A549 (cell line): ENCODE measurements at regions not wholly inside any gene's neighbourhood (a gene's known extent, or its start where the extent isn't known, plus 50 kb on each side); places are given as distances from the start of the nearest gene placed in this dataset.
A peak's percentile ranks its signal among the peaks of the same experiment; 100 is the strongest.

ENCODE experiments used
- ATAC-seq, 2 experiments: fragments of 200-7000 bp in 1 of 2; fragments of >200 bp in 1 of 2; cut with Nextera tagmentation in 1 of 2; cut with Tn5 transposase in 1 of 2; 3 replicates each; pipeline versions ENCODE4 v1.8.0 to v1.9.1; 2018 to 2020; ENCODE audit warnings: mild to moderate bottlenecking in 1 of 2, moderate library complexity in 1 of 2
- CTCF ChIA-PET: fragments of 300-600 bp; sonication (Branson Sonifier 250); formaldehyde crosslinking; extraction: SDS; loops from one replicate; lab custom pipeline; 2021; ENCODE audit warnings: antibody characterized with exemption, inconsistent platforms; lab: Yijun Ruan, JAX
- POLR2A ChIA-PET: fragments of 350-600 bp; formaldehyde crosslinking; extraction: SDS; loops from one replicate; lab custom pipeline; 2021; ENCODE audit warnings: antibody characterized with exemption, inconsistent platforms; lab: Yijun Ruan, JAX
- DNase-seq, 2 experiments: peaks; one replicate each; pipeline versions ENCODE4 v3.0.0 to v3.0.0-alpha.2; 2011 to 2016; ENCODE audit warnings: low read depth in 1 of 2, low spot score in 1 of 2
- FAIRE-seq: peaks from 2 replicates; lab custom pipeline; 2011; peaks lifted over from hg19 to GRCh38; lab: Jason Lieb, UNC
- H3K27ac ChIP-seq, 2 experiments: fragments of >200 bp; sonication (Bioruptor Twin); formaldehyde crosslinking; 3 replicates each; pipeline ENCODE4 v1.5.1; 2016 to 2017
- H3K4me1 ChIP-seq: fragments of >200 bp; sonication (Bioruptor Twin); formaldehyde crosslinking; 3 replicates; pipeline ENCODE4 v1.6.1; 2016
- H3K4me2 ChIP-seq: fragments of >200 bp; sonication (Bioruptor Twin); formaldehyde crosslinking; 3 replicates; pipeline ENCODE4 v1.6.1; 2016
- H3K4me3 ChIP-seq: fragments of >200 bp; sonication (Bioruptor Twin); formaldehyde crosslinking; 3 replicates; pipeline ENCODE4 v1.5.1; 2016
- H3K9me3 ChIP-seq: fragments of >200 bp; sonication (Bioruptor Twin); formaldehyde crosslinking; 3 replicates; pipeline ENCODE4 v1.6.1; 2016
- BHLHE40 ChIP-seq: IDR thresholded peaks from 2 replicates; pipeline ENCODE4 v1.6.1; 2012; ENCODE audit warnings: low read depth, low read length, inconsistent platforms
- CBX2 ChIP-seq: fragments of 200-600 bp; sonication (generic); IDR thresholded peaks from 2 replicates; pipeline ENCODE4 v1.6.1; 2016; ENCODE audit warnings: low read depth, mild to moderate bottlenecking, borderline replicate concordance
- CEBPB ChIP-seq, 2 experiments: fragments of >200 bp in 1 of 2; sonication (Bioruptor Twin) in 1 of 2; formaldehyde crosslinking in 1 of 2; IDR thresholded peaks; 2 replicates each; pipeline ENCODE4 v1.6.1; 2012 to 2016
- CHD2 ChIP-seq: fragments of 150-350 bp; IDR thresholded peaks from 2 replicates; pipeline ENCODE4 v1.6.1; 2014; ENCODE audit warnings: low read length; ENCODE audit not compliant: partially characterized antibody
- CHD4 ChIP-seq: fragments of 200-600 bp; sonication (generic); IDR thresholded peaks from 2 replicates; pipeline ENCODE4 v1.6.1; 2016; ENCODE audit warnings: antibody characterized with exemption, mild to moderate bottlenecking, borderline replicate concordance
- CTCF ChIP-seq: fragments of >200 bp; sonication (Bioruptor Twin); formaldehyde crosslinking; IDR thresholded peaks from 3 replicates; pipeline ENCODE4 v1.5.1; 2016
- EHF ChIP-seq: fragments of 250-450 bp; sonication (Bioruptor Pico); IDR thresholded peaks from 2 replicates; pipeline ENCODE4 v1.5.0; 2020; ENCODE audit warnings: mild to moderate bottlenecking
- ESRRA ChIP-seq: fragments of 150-350 bp; IDR thresholded peaks from 2 replicates; pipeline ENCODE4 v1.6.1; 2014; ENCODE audit warnings: mild to moderate bottlenecking, low read length, borderline replicate concordance
- FOSL2 ChIP-seq, 2 experiments: fragments of 450-650 bp in 1 of 2; fragments of >200 bp in 1 of 2; sonication (Bioruptor Twin) in 1 of 2; formaldehyde crosslinking; IDR thresholded peaks; 2 replicates each; pipeline versions ENCODE4 v1.5.0 to v1.6.1; 2016 to 2020; ENCODE audit warnings: mild to moderate bottlenecking in 1 of 2, moderate library complexity in 1 of 2
- HDAC2 ChIP-seq: fragments of 200-600 bp; sonication (generic); IDR thresholded peaks from 2 replicates; pipeline ENCODE4 v1.6.1; 2016
- HES2 ChIP-seq: fragments of >200 bp; sonication (Bioruptor Twin); formaldehyde crosslinking; IDR thresholded peaks from 2 replicates; pipeline ENCODE4 v1.6.1; 2016
- HOXA7 ChIP-seq: fragments of 250-450 bp; sonication (Bioruptor Pico); IDR thresholded peaks from 2 replicates; pipeline ENCODE4 v1.5.0; 2020; ENCODE audit warnings: mild to moderate bottlenecking, moderate library complexity
- MAX ChIP-seq: IDR thresholded peaks from 2 replicates; pipeline ENCODE4 v1.6.1; 2012
- MAZ ChIP-seq: fragments of 150-350 bp; IDR thresholded peaks from 2 replicates; pipeline ENCODE4 v1.6.1; 2014; ENCODE audit warnings: antibody characterized with exemption, low read depth, low read length, borderline replicate concordance
- MYC ChIP-seq: IDR thresholded peaks from 2 replicates; pipeline ENCODE4 v1.6.1; 2012; ENCODE audit warnings: mild to moderate bottlenecking, inconsistent platforms, low read length, improper control_type of control experiment, borderline replicate concordance
- NFE2L2 ChIP-seq: fragments of 150-350 bp; conservative IDR thresholded peaks from 2 replicates; pipeline ENCODE4 v1.6.1; 2014; ENCODE audit warnings: low read length
- NPAS2 ChIP-seq: fragments of 250-450 bp; sonication (Bioruptor Pico); IDR thresholded peaks from 2 replicates; pipeline ENCODE4 v1.8.0; 2022; ENCODE audit warnings: mild to moderate bottlenecking, moderate library complexity, borderline replicate concordance
- NR3C1 ChIP-seq: fragments of >200 bp; sonication (Bioruptor Twin); formaldehyde crosslinking; IDR thresholded peaks from 3 replicates; pipeline ENCODE4 v1.6.1; 2017
- PHF8 ChIP-seq: fragments of 200-600 bp; sonication (generic); IDR thresholded peaks from 2 replicates; pipeline ENCODE4 v1.6.1; 2016; ENCODE audit warnings: low read depth, mild to moderate bottlenecking, antibody characterized with exemption, moderate library complexity, borderline replicate concordance
- POLR2A ChIP-seq: IDR thresholded peaks from 2 replicates; pipeline ENCODE4 v1.6.1; 2012; ENCODE audit warnings: mild to moderate bottlenecking, low read length
- RAD21 ChIP-seq, 2 experiments: fragments of >200 bp in 1 of 2; sonication (Bioruptor Twin) in 1 of 2; formaldehyde crosslinking in 1 of 2; IDR thresholded peaks in 1 of 2; conservative IDR thresholded peaks in 1 of 2; 2 replicates in 1 of 2; 3 replicates in 1 of 2; pipeline ENCODE4 v1.6.1; 2012 to 2018; ENCODE audit warnings: inconsistent platforms in 1 of 2
- RARB ChIP-seq: fragments of 250-450 bp; sonication (Bioruptor Pico); IDR thresholded peaks from 2 replicates; pipeline ENCODE4 v1.8.0; 2021; ENCODE audit warnings: mild to moderate bottlenecking, moderate library complexity
- RCOR1 ChIP-seq: fragments of 150-350 bp; IDR thresholded peaks from 2 replicates; pipeline ENCODE4 v1.6.1; 2014; ENCODE audit warnings: antibody characterized with exemption, low read length, low read depth
- REST ChIP-seq: fragments of 200-600 bp; sonication (generic); IDR thresholded peaks from 2 replicates; pipeline ENCODE4 v1.6.1; 2016; ENCODE audit warnings: antibody characterized with exemption, mild to moderate bottlenecking, moderate library complexity
- RNF2 ChIP-seq: fragments of 200-600 bp; sonication (generic); IDR thresholded peaks from 2 replicates; pipeline ENCODE4 v1.6.1; 2016; ENCODE audit warnings: low read depth, mild to moderate bottlenecking, antibody characterized with exemption, moderate library complexity, borderline replicate concordance
- SREBF2 ChIP-seq: fragments of 450-650 bp; IDR thresholded peaks from 2 replicates; pipeline ENCODE4 v1.6.1; 2014; ENCODE audit warnings: mild to moderate bottlenecking, moderate library complexity
- TFCP2L1 ChIP-seq: fragments of 250-450 bp; sonication (Bioruptor Pico); IDR thresholded peaks from 2 replicates; pipeline ENCODE4 v1.5.0; 2021; ENCODE audit warnings: mild to moderate bottlenecking
- TP53 ChIP-seq: fragments of 250-450 bp; sonication (Bioruptor Pico); IDR thresholded peaks from 2 replicates; pipeline ENCODE4 v1.5.0; 2021; ENCODE audit warnings: mild to moderate bottlenecking, moderate library complexity
- ZFP36 ChIP-seq: fragments of 450-650 bp; IDR thresholded peaks from 2 replicates; pipeline ENCODE4 v1.6.1; 2014; ENCODE audit warnings: borderline replicate concordance; ENCODE audit not compliant: partially characterized antibody
- ZNF302 ChIP-seq: fragments of 250-450 bp; sonication (Bioruptor Pico); IDR thresholded peaks from 2 replicates; pipeline ENCODE4 v1.9.0; 2021; ENCODE audit warnings: inconsistent platforms, mild to moderate bottlenecking, moderate library complexity
- WGBS: methylation state at CpG from one replicate; pipeline ENCODE4 v1.1.6; 2017; ENCODE audit errors: missing lambda C conversion rate; 5-methylcytosine and 5-hydroxymethylcytosine counted together
- TF ChIP-seq, protein P1 (sequence below): IDR thresholded peaks from 2 replicates; pipeline ENCODE4 v1.6.1; 2012; ENCODE audit warnings: low read depth, borderline replicate concordance
- TF ChIP-seq, protein P2 (sequence below): fragments of 450-650 bp; IDR thresholded peaks from 2 replicates; pipeline ENCODE4 v1.6.1; 2014; ENCODE audit warnings: antibody characterized with exemption
- TF ChIP-seq, protein P3 (sequence below): fragments of 250-450 bp; sonication (Bioruptor Pico); IDR thresholded peaks from 2 replicates; pipeline ENCODE4 v1.5.0; 2021; ENCODE audit warnings: mild to moderate bottlenecking, moderate library complexity, borderline replicate concordance

GRCh38 chr1:203926025-203926540 is 64.7 kb downstream of the SNRPE start:
- ChIA-PET POLR2A (no interaction called here), CTCF (interaction anchor here (0.6 to 5.6 kb wide), 5 partner anchors 28 to 203 kb away, joined by 3 to 24 read pairs (median 3); no protein-coding TSS in a partner anchor)
- ATAC-seq = peak; percentile 72 to 88
- Histone ChIP-seq H3K9me3 (no peaks in the 10 kb centered on the region), H3K4me2 (peak overlapping the region; percentile 36), H3K4me3 (no peak overlapping the region), H3K4me1 (peaks cover 12% of the 10 kb centered on the region; the same call in 2 of the 3 replicates), H3K27ac (peak overlapping the region; percentile 44 to 75; a peak in 5 of 6 replicates)
- peak in 1 of 2 experiments; percentile 27 for DNase-seq
- no peak for FAIRE-seq
- 34% methylated on average over 6 of the region's 6 CpGs for WGBS
- TF ChIP-seq RNF2 = no peak
- TF ChIP-seq, protein P1, sequence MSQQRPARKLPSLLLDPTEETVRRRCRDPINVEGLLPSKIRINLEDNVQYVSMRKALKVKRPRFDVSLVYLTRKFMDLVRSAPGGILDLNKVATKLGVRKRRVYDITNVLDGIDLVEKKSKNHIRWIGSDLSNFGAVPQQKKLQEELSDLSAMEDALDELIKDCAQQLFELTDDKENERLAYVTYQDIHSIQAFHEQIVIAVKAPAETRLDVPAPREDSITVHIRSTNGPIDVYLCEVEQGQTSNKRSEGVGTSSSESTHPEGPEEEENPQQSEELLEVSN = no peak
- no peak for TF ChIP-seq CTCF
- no peak for TF ChIP-seq TFCP2L1 (CRISPR knock-in tag)
- no peak for TF ChIP-seq SREBF2
- TF ChIP-seq TP53 (CRISPR knock-in tag) = no peak
- no peak for TF ChIP-seq NPAS2 (CRISPR knock-in tag)
- no peak for TF ChIP-seq HOXA7 (CRISPR knock-in tag)
- peak; percentile 76 to 78 for TF ChIP-seq CEBPB (IDR thresholded peaks at IDR 0.05)
- TF ChIP-seq REST = no peak
- no peak for TF ChIP-seq RCOR1
- no peak for TF ChIP-seq EHF
- TF ChIP-seq RAD21 (conservative IDR thresholded peaks at IDR 0.05 in 1 of 2, IDR thresholded peaks at IDR 0.05 in 1 of 2) = no peak
- no peak for TF ChIP-seq MYC
- TF ChIP-seq FOSL2 (IDR thresholded peaks at IDR 0.05) = peak; percentile 61
- peak; percentile 62 for TF ChIP-seq FOSL2 (CRISPR knock-in tag; IDR thresholded peaks at IDR 0.05)
- TF ChIP-seq, protein P2, sequence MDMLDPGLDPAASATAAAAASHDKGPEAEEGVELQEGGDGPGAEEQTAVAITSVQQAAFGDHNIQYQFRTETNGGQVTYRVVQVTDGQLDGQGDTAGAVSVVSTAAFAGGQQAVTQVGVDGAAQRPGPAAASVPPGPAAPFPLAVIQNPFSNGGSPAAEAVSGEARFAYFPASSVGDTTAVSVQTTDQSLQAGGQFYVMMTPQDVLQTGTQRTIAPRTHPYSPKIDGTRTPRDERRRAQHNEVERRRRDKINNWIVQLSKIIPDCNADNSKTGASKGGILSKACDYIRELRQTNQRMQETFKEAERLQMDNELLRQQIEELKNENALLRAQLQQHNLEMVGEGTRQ = no peak
- TF ChIP-seq NFE2L2 = no peak
- TF ChIP-seq POLR2A = no peak
- no peak for TF ChIP-seq BHLHE40
- no peak for TF ChIP-seq MAX
- TF ChIP-seq, protein P3, sequence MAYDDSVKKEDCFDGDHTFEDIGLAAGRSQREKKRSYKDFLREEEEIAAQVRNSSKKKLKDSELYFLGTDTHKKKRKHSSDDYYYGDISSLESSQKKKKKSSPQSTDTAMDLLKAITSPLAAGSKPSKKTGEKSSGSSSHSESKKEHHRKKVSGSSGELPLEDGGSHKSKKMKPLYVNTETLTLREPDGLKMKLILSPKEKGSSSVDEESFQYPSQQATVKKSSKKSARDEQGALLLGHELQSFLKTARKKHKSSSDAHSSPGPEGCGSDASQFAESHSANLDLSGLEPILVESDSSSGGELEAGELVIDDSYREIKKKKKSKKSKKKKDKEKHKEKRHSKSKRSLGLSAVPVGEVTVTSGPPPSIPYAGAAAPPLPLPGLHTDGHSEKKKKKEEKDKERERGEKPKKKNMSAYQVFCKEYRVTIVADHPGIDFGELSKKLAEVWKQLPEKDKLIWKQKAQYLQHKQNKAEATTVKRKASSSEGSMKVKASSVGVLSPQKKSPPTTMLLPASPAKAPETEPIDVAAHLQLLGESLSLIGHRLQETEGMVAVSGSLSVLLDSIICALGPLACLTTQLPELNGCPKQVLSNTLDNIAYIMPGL (CRISPR knock-in tag) = no peak
- TF ChIP-seq ESRRA = no peak
- TF ChIP-seq PHF8 = no peak
- TF ChIP-seq HDAC2 = no peak
- TF ChIP-seq CBX2 = no peak
- TF ChIP-seq ZFP36 = no peak
- TF ChIP-seq NR3C1 = no peak
- no peak for TF ChIP-seq CHD2
- no peak for TF ChIP-seq CHD4
- no peak for TF ChIP-seq ZNF302 (CRISPR knock-in tag)
- no peak for TF ChIP-seq MAZ
- no peak for TF ChIP-seq RARB (CRISPR knock-in tag)
- TF ChIP-seq HES2 = peak; percentile 62; the same call in 1 of the 2 replicates
